Smooth muscle cell (in vitro differentiated cells): ENCODE measurements at regions not wholly inside any gene's neighbourhood (a gene's known extent, or its start where the extent isn't known, plus 50 kb on each side); places are given as distances from the start of the nearest gene placed in this dataset.

ENCODE experiments used
- DNase-seq: peaks from one replicate; lab custom pipeline; 2025; ENCODE audit not compliant: unreplicated experiment; lab: John Stamatoyannopoulos, UW
- H2AFZ ChIP-seq: fragments of 200-600 bp; sonication (generic); 2 replicates; pipeline ENCODE4 v1.6.0; 2016; ENCODE audit warnings: antibody characterized with exemption, low read depth, mild to moderate bottlenecking
- H3F3A ChIP-seq: fragments of 200-600 bp; sonication (generic); 2 replicates; pipeline ENCODE4 v1.6.0; 2017; ENCODE audit warnings: antibody characterized with exemption, low read depth
- H3K27ac ChIP-seq: fragments of 200-600 bp; sonication (generic); 2 replicates; pipeline ENCODE4 v1.5.1; 2016; ENCODE audit warnings: low read depth, mild to moderate bottlenecking
- H3K27me3 ChIP-seq: fragments of 200-600 bp; sonication (generic); 2 replicates; pipeline ENCODE4 v1.6.1; 2016; ENCODE audit warnings: low read depth, mild to moderate bottlenecking
- H3K36me3 ChIP-seq: fragments of 200-600 bp; sonication (generic); 2 replicates; pipeline ENCODE4 v1.5.1; 2016; ENCODE audit warnings: low read depth
- H3K4me1 ChIP-seq: fragments of 200-600 bp; sonication (generic); 2 replicates; pipeline ENCODE4 v1.5.1; 2016; ENCODE audit warnings: low read depth
- H3K4me2 ChIP-seq: fragments of 200-600 bp; sonication (generic); 2 replicates; pipeline ENCODE4 v1.6.0; 2016; ENCODE audit warnings: mild to moderate bottlenecking
- H3K4me3 ChIP-seq: fragments of 200-600 bp; sonication (generic); 2 replicates; pipeline ENCODE4 v1.5.1; 2016; ENCODE audit warnings: mild to moderate bottlenecking
- H3K79me2 ChIP-seq: fragments of 200-600 bp; sonication (generic); 2 replicates; pipeline ENCODE4 v1.6.0; 2016; ENCODE audit warnings: low read depth, mild to moderate bottlenecking
- H3K9ac ChIP-seq: fragments of 200-600 bp; sonication (generic); 2 replicates; pipeline ENCODE4 v1.6.0; 2016; ENCODE audit warnings: low read depth
- H3K9me3 ChIP-seq: fragments of 200-600 bp; sonication (generic); replicated peaks from 2 replicates; pipeline ENCODE4 v1.5.1; 2016; ENCODE audit warnings: low read depth
- H4K20me1 ChIP-seq: fragments of 200-600 bp; sonication (generic); 2 replicates; pipeline ENCODE4 v1.6.0; 2016; ENCODE audit warnings: low read depth
- CTCF ChIP-seq: fragments of 200-600 bp; sonication (generic); IDR thresholded peaks from 2 replicates; pipeline ENCODE4 v1.5.1; 2017; ENCODE audit warnings: borderline replicate concordance, mild to moderate bottlenecking, antibody characterized with exemption; ENCODE audit not compliant: insufficient read depth, poor library complexity, severe bottlenecking
- WGBS: methylation state at CpG from one replicate; pipeline ENCODE4 v1.1.7; 2016; ENCODE audit warnings: low lambda C conversion rate; 5-methylcytosine and 5-hydroxymethylcytosine counted together

GRCh38 chrX:125947501-125947900 lies 218.6 kb downstream of the DCAF12L2 start:
- Histone ChIP-seq H3K27ac (no peak overlapping the region), H3F3A (no peaks in the 10 kb centered on the region), H3K36me3 (no peaks in the 10 kb centered on the region), H4K20me1 (no peaks in the 10 kb centered on the region), H3K4me1 (no peaks in the 10 kb centered on the region), H3K79me2 (no peaks in the 10 kb centered on the region), H3K9me3 (no peaks in the 10 kb centered on the region), H3K27me3 (no peaks in the 10 kb centered on the region), H3K4me3 (no peak overlapping the region), H2AFZ (no peak overlapping the region), H3K9ac (no peak overlapping the region), H3K4me2 (no peak overlapping the region)
- TF ChIP-seq CTCF = no peak
- 72% methylated on average over 1 of the region's 1 CpG for WGBS
- no peak for DNase-seq

DNA sequence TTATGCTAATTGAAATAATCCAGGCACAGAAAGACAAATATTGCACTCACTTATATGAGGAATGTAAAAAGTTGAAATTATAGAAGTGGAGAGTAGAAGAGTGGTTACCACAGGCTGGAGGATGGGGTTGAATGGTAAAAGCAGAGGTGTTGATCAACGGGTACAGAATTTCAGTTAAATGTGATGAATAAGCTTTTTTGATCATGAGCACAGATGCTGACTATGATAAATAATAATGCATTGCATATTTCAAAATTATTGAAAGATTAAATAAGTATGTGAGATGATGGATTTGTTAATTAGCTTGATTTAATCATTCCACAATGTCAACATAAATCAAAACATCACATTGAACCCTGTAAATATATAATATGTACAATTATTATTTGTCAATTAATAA lies 213.1 kb downstream of the DCAF12L2 start:
- Histone ChIP-seq H3K9ac (no peak overlapping the region), H4K20me1 (no peaks in the 10 kb centered on the region), H3K9me3 (no peaks in the 10 kb centered on the region), H3F3A (no peaks in the 10 kb centered on the region), H2AFZ (no peak overlapping the region), H3K4me1 (no peaks in the 10 kb centered on the region), H3K27ac (no peak overlapping the region), H3K36me3 (no peaks in the 10 kb centered on the region), H3K4me2 (no peak overlapping the region), H3K4me3 (no peak overlapping the region), H3K79me2 (no peaks in the 10 kb centered on the region), H3K27me3 (no peaks in the 10 kb centered on the region)
- no peak for TF ChIP-seq CTCF
- DNase-seq = no peak
- WGBS = 74% methylated on average over 1 of the region's 1 CpG

DNA sequence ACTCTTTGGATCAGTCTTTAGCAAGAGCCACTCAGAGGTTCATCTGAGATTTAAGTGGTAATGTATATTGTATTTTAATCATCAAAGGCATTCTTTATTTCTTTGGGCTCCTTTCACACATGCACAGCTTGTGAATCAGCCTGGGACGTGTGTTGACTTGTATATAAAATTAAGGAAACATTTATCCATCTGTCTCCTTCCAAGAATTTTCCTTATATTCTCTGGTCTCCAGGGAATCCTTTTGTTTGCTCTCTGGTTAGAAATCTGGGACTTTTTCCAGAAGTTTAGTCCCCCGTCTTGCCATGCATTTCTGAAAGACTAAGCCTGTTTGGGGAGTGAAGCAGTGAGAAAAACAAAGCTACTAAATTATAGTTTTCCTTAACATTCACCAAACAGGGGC lies 212.3 kb downstream of the DCAF12L2 start:
- H3K4me1 ChIP-seq = no peaks in the 10 kb centered on the region
- H3K9ac ChIP-seq = no peak overlapping the region
- 33% methylated on average over 2 of the region's 2 CpGs for WGBS
- no peaks in the 10 kb centered on the region for H3K27me3 ChIP-seq
- H3K27ac ChIP-seq = no peak overlapping the region
- H3F3A ChIP-seq = no peaks in the 10 kb centered on the region
- no peak overlapping the region for H3K4me2 ChIP-seq
- no peak for TF ChIP-seq CTCF
- no peak overlapping the region for H3K4me3 ChIP-seq
- no peaks in the 10 kb centered on the region for H3K36me3 ChIP-seq
- no peak overlapping the region for H2AFZ ChIP-seq
- no peak for DNase-seq
- no peaks in the 10 kb centered on the region for H4K20me1 ChIP-seq
- H3K9me3 ChIP-seq = no peaks in the 10 kb centered on the region
- H3K79me2 ChIP-seq = no peaks in the 10 kb centered on the region

DNA sequence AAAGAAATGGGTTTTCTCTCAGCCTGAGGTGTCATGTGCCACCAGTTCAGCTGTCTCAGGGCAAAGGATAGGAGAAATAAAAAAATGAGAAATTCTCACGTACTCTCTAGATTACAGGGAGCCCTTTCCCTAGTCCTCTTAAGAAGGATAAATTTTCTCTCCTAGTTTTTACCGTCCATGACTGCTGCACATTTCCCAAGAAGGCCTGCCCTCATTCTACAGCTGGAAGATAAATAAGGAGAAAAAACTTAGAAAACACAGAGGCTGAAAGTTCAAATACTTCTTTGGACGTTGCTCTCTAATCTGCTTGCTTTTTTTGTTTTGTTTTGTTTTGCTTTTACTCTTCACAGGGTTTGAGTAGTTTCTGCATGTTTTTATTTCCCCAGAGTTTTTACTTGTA lies 211.9 kb downstream of the DCAF12L2 start:
- Histone ChIP-seq H2AFZ (no peak overlapping the region), H3F3A (no peaks in the 10 kb centered on the region), H3K4me3 (no peak overlapping the region), H3K27me3 (no peaks in the 10 kb centered on the region), H3K27ac (no peak overlapping the region), H3K79me2 (no peaks in the 10 kb centered on the region), H4K20me1 (no peaks in the 10 kb centered on the region), H3K9ac (no peak overlapping the region), H3K4me1 (no peaks in the 10 kb centered on the region), H3K36me3 (no peaks in the 10 kb centered on the region), H3K9me3 (no peaks in the 10 kb centered on the region), H3K4me2 (no peak overlapping the region)
- 63% methylated on average over 3 of the region's 3 CpGs for WGBS
- DNase-seq = no peak
- TF ChIP-seq CTCF = no peak
